Neutrophil (primary cell): ENCODE measurements at regions not wholly inside any gene's neighbourhood (a gene's known extent, or its start where the extent isn't known, plus 50 kb on each side); places are given as distances from the start of the nearest gene placed in this dataset.

ENCODE experiments used
- H3K27ac ChIP-seq: fragments of 200-600 bp; sonication (generic); 2 replicates; pipeline ENCODE4 v1.5.1; 2016; ENCODE audit warnings: mild to moderate bottlenecking, moderate library complexity
- H3K27me3 ChIP-seq: fragments of 200-600 bp; sonication (generic); 2 replicates; pipeline ENCODE4 v1.6.0; 2016; ENCODE audit warnings: mild to moderate bottlenecking
- H3K36me3 ChIP-seq: fragments of 200-600 bp; sonication (generic); 2 replicates; pipeline ENCODE4 v1.5.1; 2017
- H3K4me1 ChIP-seq, 2 experiments: fragments of 200-600 bp in 1 of 2; sonication (generic) in 1 of 2; 1 replicate in 1 of 2; 2 replicates in 1 of 2; pipeline versions ENCODE4 v1.5.1 to v1.6.1; 2013 to 2016; ENCODE audit warnings: low read depth in 1 of 2, low read length in 1 of 2, mild to moderate bottlenecking in 1 of 2, moderate library complexity in 1 of 2; ENCODE audit not compliant: control insufficient read depth in 1 of 2, insufficient read depth in 1 of 2
- H3K4me3 ChIP-seq, 2 experiments: fragments of 200-600 bp in 1 of 2; sonication (generic) in 1 of 2; 1 replicate in 1 of 2; 2 replicates in 1 of 2; pipeline ENCODE4 v1.5.1; 2013 to 2016; ENCODE audit warnings: low read depth in 1 of 2, low read length in 1 of 2, mild to moderate bottlenecking in 1 of 2, moderate library complexity in 1 of 2
- H3K9me3 ChIP-seq: fragments of 200-600 bp; sonication (generic); 2 replicates; pipeline ENCODE4 v1.5.1; 2016
- TF ChIP-seq, protein P1 (sequence below): fragments of 200-600 bp; sonication (generic); IDR thresholded peaks from 2 replicates; pipeline ENCODE4 v1.5.1; 2016; ENCODE audit warnings: antibody characterized with exemption

DNA sequence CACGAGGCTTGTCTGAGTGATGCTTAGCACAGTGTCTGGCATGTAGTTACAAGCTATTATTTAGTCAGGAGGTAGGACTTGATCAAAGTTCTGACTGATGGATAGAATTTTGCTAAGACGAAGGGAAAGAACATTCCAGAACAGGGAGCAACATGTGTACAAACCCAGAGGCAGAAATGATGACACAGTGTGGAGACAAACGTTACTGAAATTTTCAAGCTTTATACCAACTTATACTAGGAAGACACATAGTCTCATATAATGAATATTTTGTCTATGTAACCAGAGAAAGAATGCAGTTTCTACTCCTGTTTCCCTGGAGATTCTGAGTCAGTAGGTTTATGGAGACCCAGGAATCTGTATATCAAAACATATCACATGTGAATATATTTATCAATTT is 123.4 kb downstream of the FAM124B start:
- peaks cover 17% of the 10 kb centered on the region for H3K27me3 ChIP-seq
- no peak overlapping the region for H3K4me3 ChIP-seq
- no peak overlapping the region for H3K27ac ChIP-seq
- TF ChIP-seq, protein P1, sequence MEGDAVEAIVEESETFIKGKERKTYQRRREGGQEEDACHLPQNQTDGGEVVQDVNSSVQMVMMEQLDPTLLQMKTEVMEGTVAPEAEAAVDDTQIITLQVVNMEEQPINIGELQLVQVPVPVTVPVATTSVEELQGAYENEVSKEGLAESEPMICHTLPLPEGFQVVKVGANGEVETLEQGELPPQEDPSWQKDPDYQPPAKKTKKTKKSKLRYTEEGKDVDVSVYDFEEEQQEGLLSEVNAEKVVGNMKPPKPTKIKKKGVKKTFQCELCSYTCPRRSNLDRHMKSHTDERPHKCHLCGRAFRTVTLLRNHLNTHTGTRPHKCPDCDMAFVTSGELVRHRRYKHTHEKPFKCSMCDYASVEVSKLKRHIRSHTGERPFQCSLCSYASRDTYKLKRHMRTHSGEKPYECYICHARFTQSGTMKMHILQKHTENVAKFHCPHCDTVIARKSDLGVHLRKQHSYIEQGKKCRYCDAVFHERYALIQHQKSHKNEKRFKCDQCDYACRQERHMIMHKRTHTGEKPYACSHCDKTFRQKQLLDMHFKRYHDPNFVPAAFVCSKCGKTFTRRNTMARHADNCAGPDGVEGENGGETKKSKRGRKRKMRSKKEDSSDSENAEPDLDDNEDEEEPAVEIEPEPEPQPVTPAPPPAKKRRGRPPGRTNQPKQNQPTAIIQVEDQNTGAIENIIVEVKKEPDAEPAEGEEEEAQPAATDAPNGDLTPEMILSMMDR: no peak
- no peaks in the 10 kb centered on the region for H3K36me3 ChIP-seq
- H3K4me1 ChIP-seq: no peaks in the 10 kb centered on the region
- H3K9me3 ChIP-seq: no peaks in the 10 kb centered on the region

DNA sequence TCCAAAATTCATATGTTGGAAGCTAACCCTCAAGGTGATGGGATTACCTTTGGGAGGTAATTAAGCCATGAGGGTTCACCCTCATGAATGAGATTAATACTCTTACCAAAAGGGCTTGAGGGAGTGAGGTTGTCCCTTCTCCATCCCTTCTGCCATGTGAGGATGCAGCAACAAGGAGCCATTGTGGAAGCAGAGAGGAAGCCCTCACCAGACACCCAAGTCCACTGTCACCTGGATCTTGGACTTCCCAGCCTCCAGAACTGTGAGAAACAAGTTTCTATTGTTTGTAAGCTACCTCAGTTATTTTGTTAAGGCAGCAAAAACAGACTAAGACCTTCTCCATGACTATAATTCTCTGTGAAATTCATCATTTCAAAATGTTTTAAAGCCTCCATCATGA is 125.7 kb downstream of the FAM124B start:
- TF ChIP-seq, protein P1: no peak

DNA sequence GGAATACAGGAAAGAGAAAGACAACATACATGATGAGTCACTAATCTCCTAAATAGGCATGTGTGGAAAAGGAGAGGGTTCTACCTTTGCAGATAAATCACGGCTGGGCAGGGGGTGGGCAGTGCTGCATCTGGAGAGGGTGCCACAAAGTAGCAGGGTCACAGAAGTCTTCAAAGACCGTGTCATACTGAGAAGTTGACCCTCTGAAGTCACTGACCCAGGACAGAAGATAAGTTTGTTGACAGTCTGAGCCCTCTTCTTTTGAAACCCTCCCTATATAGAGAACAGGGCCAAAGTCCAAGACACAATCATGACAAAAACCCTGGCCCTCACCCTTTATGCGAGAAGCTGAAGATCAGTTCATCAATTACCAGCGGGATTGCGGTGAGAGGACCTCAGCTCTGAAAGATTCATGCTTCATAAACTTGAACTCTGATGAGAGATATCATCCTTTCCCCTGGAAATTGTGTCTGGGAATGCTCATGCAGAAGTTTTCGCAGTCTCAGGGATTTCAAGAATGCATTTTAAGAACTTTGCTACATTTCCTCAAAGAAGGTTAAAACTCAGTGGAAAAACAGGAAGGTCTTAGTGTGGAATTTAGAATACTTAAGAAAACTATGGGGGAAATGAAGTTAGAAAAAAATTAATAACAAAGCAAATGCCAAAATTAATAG is 129.5 kb downstream of the FAM124B start:
- H3K9me3 ChIP-seq: no peaks in the 10 kb centered on the region
- peaks cover 6% of the 10 kb centered on the region for H3K27me3 ChIP-seq
- no peaks in the 10 kb centered on the region for H3K4me1 ChIP-seq
- TF ChIP-seq, protein P1: no peak
- no peak overlapping the region for H3K27ac ChIP-seq
- no peak overlapping the region for H3K4me3 ChIP-seq
- H3K36me3 ChIP-seq: no peaks in the 10 kb centered on the region

More for the DNA sequence above, 125.7 kb downstream of the FAM124B start:
- no peak overlapping the region for H3K27ac ChIP-seq
- H3K9me3 ChIP-seq: no peaks in the 10 kb centered on the region
- H3K36me3 ChIP-seq: no peaks in the 10 kb centered on the region
- peaks cover 17% of the 10 kb centered on the region for H3K27me3 ChIP-seq
- H3K4me1 ChIP-seq: no peaks in the 10 kb centered on the region
- H3K4me3 ChIP-seq: no peak overlapping the region

DNA sequence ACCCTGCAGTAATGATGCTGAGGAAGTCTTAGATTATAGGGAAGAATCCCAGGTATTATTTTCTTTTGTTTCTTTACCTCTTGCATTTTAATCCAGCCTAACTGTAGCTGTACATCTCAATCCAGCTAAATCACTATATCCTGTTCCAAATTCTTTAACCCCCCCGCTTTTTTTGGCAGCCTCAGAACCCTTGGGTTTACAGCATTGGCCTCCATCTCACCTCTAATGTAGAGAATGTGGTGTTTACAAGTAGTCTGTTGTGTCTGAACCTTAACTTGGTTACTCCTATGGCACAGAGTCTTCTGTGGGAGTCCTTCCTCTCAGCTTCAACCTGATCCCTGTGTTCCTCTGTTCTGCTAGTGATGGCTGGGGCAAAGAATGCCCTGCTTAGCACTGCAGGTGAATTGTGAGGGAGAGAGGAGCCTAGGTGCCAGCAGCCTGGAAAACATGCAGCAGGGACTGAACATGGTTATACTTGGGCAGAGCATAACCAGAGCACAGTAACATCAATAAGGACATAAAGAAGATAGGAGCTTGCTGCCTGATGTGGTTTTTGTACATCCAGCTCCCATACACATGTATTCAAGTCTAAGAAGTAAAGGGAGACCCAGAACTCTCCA is 130.2 kb downstream of the FAM124B start:
- Histone ChIP-seq H3K4me1 (no peaks in the 10 kb centered on the region), H3K27me3 (peaks cover 5% of the 10 kb centered on the region), H3K36me3 (no peaks in the 10 kb centered on the region), H3K27ac (no peak overlapping the region), H3K9me3 (no peaks in the 10 kb centered on the region), H3K4me3 (no peak overlapping the region)
- TF ChIP-seq, protein P1: no peak

DNA sequence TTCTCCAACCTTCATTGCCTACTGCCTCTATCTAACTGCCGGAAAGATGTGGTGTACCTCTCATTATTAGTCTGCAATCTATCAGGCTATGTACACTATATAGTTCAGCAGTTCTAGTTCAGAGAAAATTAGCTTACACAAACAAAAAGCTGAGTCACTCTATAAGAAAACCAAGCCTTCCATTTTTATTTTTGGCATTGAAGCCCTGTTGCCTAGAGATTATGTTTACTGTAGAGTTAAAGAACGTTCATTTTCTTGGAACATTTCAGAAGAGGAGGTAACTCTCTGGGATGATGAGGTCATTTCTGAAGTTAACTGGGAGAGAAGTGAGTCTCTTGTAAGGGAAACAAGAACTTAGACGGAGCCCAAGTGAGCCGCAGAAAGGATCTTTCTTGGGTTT is 133.5 kb downstream of the FAM124B start:
- no peak overlapping the region for H3K27ac ChIP-seq
- TF ChIP-seq, protein P1: no peak
- no peaks in the 10 kb centered on the region for H3K4me1 ChIP-seq
- H3K36me3 ChIP-seq: no peaks in the 10 kb centered on the region
- H3K9me3 ChIP-seq: no peaks in the 10 kb centered on the region
- H3K27me3 ChIP-seq: no peaks in the 10 kb centered on the region
- no peak overlapping the region for H3K4me3 ChIP-seq
